CD4-positive, alpha-beta T cell treated with Interferon gamma for 1 hour (primary cell): ENCODE measurements at regions not wholly inside any gene's neighbourhood (a gene's known extent, or its start where the extent isn't known, plus 50 kb on each side); places are given as distances from the start of the nearest gene placed in this dataset.

Experiments used
- DNase-seq: peaks from one replicate; pipeline ENCODE4 v3.0.0-alpha.2; 2020

DNA sequence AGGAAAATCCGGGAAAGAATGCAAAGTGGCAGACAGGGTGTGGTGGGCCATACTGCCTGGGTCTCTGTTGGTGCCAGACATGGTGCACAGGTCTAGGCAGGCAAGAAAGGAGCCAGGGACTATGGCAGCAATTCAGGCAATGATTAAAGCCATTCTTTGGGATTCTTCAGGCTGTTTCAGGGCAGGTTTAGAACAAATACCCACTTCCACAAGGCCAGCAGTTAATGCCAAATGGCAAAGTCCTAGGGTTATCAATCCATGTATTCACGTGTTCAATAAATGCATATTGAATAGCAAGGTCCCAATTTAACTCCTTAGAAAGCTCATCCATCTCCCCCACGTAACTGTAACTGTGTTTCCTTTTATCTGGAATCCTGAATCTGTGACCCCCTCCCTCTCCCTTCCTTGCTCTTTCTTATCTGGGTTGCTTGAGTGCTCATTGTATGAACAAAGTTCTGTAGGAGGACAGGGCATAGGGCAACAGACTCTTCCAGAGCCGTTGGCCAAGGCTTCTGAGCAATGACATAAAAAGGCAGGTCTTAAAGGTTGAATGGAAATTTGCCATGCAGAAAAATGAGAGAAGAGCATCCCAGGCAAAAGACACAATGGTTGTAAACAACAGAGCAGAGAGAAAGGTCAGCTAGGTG is 146.8 kb upstream of the KLHL29 start:
- no peak for DNase-seq

GRCh38 chr2:23239374-23239773 is 145.6 kb upstream of the KLHL29 start:
- DNase-seq = no peak

- DNase-seq = no peak
Observed at GRCh38 chr2:23241121-23241520, 143.9 kb upstream of the KLHL29 start.

GRCh38 chr2:23241611-23242245 is 143.3 kb upstream of the KLHL29 start:
- DNase-seq = no peak

DNA sequence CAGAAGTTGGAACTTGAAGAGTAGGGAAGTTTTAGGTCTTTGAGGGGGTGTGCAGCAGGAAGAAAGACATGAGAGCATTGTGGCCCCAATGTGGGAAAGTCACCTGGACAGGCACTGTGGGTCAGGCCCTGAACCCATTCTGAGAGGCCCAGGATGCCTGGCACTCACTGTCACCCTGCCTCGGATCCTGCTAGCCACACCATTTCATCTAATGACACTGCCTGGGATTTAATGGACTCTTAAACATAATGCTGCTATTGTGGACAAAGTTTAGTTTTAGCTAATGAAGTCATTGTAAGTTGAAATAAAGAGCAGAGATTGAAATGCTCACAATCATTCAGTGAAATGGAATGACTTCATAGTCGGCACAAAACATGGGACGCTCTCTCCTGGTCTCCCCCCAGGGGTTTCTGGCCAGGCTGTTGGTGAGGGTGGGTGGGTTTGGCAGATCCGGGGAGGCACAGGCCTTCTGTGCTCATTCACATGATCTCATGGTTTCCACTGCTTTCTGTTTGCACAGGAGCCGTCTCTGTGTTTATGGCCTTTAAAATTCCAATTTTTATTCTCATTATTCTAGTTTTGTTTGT is 141.8 kb upstream of the KLHL29 start:
- DNase-seq = no peak

- no peak for DNase-seq
Observed at GRCh38 chr2:23244617-23245016, 140.4 kb upstream of the KLHL29 start.

DNA sequence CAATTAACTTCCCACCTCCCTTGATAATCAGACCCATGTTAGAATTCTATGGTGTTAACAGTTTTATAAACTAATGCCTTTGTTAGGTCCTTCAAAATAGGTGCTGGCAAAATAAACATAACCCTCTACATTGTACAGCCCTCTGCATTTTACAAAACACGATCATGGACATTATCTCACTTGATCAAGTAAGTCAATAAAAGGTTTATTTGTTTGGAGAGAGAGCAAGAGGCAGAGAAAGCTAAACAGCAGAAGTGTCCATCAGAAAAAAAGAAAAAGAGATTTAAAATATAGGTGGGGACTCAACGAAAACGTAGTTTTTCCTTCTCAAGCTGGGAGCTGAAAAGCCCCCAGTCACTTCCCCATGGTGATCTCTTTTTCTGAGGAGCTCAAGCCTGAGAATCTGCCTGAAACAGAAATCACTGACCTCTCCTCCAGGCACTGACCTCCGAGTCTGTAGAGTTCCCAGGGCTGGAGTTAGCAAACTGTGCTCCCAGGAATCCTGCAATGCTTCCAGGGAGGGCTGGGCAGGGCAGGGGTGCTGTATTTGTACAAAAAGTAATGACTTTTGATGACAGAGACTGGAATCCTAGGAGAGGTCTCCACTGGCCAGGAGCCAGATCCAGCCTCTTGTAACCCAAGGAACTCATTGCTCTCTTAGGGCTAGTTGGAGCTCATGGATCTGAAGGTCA is 137.8 kb upstream of the KLHL29 start:
- DNase-seq = no peak

GRCh38 chr2:23248667-23249066 is 136.3 kb upstream of the KLHL29 start:
- no peak for DNase-seq

GRCh38 chr2:23249348-23249747 is 135.6 kb upstream of the KLHL29 start:
- no peak for DNase-seq

GRCh38 chr2:23250371-23250770 is 134.6 kb upstream of the KLHL29 start:
- no peak for DNase-seq

GRCh38 chr2:23256643-23257042 is 128.3 kb upstream of the KLHL29 start:
- DNase-seq = no peak

GRCh38 chr2:23260621-23261020 is 124.4 kb upstream of the KLHL29 start:
- no peak for DNase-seq

- DNase-seq = no peak
Observed at GRCh38 chr2:23268467-23269263, 116.3 kb upstream of the KLHL29 start.

DNA sequence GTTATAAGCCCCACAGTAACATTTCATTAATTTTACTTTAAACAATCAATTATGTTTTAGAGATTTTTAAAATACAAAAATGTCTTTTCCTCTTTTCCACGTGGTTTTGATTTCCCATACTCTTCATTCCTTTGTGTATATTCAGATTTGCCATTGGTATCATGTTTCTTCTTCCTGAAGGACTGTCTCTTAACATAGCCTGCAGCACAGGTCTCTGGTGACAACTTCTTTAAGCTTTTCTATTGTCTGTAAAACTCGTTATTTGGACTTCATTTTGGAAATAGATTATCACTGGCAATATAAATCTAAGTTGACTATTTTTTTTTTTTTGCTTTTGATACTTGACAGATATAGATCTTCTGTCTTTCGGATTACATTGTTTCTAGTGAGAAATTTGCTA is 115.2 kb upstream of the KLHL29 start:
- no peak for DNase-seq

GRCh38 chr2:23270810-23271209 is 114.2 kb upstream of the KLHL29 start:
- no peak for DNase-seq

GRCh38 chr2:23271230-23271629 is 113.7 kb upstream of the KLHL29 start:
- DNase-seq = no peak

DNA sequence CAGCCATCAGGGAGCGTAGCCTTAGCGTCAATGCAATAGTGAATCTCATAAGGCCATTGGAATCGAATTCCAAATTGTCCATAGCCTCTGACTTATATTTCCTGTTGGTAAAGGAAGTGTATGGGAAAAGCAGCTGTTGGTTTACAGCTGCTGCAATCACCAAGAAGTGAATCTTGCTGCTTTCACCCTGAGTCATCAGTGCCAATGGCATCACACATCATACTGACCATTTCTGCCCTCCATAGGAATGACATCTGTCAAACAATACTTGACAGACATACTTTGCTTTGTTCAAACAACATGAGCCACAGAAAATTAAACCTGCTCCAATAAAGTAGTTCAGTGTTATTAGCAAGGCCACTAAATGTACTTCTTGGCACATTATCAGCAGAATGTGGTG is 111.2 kb upstream of the KLHL29 start:
- DNase-seq = no peak

GRCh38 chr2:23280401-23280800 is 104.6 kb upstream of the KLHL29 start:
- DNase-seq = no peak

- no peak for DNase-seq
Observed at GRCh38 chr2:23283653-23284052, 101.3 kb upstream of the KLHL29 start.

DNA sequence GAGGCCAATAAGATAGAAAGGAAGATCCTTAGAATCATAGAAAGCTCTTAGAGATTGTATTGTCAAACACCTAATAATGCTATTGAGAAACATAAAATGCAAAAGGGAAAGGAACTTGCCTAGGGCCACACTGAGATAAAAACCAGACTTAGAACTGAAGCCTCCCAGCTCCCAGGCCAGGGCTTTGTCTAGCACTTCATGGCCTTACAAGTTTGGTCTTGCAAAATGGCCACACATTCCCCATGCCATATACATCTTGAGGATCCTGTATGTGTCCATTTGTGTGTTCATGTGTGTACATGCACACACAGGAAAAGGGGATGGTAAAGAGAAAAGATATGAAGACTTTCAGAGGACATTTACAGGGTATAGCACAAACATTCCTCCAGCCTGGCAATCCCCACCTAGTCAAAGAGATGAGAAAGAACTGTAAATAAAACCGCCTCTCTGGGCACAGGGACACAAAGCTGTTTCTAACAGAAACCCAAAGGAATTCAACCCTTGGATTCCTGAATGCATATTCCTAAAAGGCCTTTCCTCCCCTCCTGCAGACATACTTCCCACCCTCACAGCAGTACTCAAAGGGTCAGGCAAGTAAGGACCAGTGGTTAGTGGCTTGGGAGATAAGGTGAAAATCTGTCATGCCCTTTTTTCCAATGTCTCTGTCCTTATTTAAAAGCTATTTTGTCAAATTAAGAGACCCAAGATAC is 99.7 kb upstream of the KLHL29 start:
- DNase-seq = no peak

DNA sequence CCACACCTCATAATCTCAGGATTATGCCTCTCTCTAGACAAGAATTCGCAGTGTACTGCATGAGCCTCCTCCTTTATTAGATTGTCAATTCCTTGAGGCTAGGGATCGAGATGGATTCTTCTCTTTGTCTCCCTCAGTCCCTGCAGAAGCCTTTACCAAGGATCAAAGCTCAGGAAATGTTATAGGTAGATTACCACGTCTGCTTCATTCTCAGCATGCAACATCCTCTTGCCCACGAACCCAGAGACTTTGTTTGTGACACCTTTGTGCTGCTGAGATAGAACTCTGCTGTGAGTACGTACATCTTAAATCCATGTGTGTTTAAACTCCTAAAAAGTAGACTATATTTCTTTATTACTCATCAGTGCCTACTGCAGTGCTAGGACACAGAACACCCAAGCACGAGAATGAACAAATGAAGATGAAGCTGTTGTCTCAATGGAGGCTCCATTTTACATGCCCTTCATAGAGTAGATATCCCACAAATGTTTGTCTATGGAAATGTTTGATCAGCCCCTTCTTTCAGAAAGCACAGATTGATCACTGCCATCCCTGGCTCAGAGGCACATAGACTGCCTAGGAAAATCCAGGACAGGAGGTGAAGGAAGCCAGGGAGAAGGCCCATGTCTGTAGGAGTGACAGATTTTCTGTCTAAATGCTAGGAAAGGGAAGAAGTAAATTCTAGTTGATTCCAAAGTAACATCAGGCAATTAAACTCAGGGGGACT is 98.8 kb upstream of the KLHL29 start:
- no peak for DNase-seq
